ENCODE measurements at regions not wholly inside any gene's neighbourhood (a gene's known extent, or its start where the extent isn't known, plus 50 kb on each side); places are given as distances from the start of the nearest gene placed in this dataset.
"Not testable (repeated sequence)": the region's sequence is repeated elsewhere in the genome, so short reads cannot be mapped to it uniquely, and the experiment has no call there.

- Mint-ChIP-seq H3K4me1 (ENCODE audit: low read depth) (no peaks in the 10 kb centered on the region), H3K4me3 (no peak overlapping the region), H3K9me3 (ENCODE audit: low read depth) (peaks cover 6% of the 10 kb centered on the region), H3K27me3 (no peaks in the 10 kb centered on the region), H3K27ac (no peak overlapping the region), H3K36me3 (no peaks in the 10 kb centered on the region)
Measured at GRCh38 chr5:168135897-168136296, 155.5 kb upstream of the WWC1 start.

DNA sequence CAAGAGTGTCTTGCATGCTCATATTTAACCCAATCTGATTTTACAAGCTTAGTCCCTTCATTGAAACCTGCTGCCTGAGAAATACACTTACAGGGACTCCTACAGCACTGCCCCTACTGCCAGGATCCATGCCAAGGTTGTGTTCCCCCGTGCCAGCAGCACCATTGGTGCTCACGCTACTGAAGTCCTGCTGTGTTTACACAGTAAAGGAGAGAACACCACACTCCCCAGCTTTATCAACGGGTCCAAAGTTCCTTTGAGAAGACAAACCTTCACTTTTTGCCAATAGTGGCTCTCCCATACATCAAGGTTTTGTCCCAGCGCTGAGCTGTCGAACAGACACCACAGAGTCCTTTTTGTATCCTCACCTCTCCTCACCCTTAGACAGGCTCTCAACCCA is 155.1 kb upstream of the WWC1 start:
- no peak overlapping the region for H3K27ac Mint-ChIP-seq
- H3K36me3 Mint-ChIP-seq: no peaks in the 10 kb centered on the region
- no peaks in the 10 kb centered on the region for H3K27me3 Mint-ChIP-seq
- no peak overlapping the region for H3K4me3 Mint-ChIP-seq
- no peaks in the 10 kb centered on the region for H3K4me1 Mint-ChIP-seq (ENCODE audit: low read depth)
- H3K9me3 Mint-ChIP-seq (ENCODE audit: low read depth): peaks cover 6% of the 10 kb centered on the region

DNA sequence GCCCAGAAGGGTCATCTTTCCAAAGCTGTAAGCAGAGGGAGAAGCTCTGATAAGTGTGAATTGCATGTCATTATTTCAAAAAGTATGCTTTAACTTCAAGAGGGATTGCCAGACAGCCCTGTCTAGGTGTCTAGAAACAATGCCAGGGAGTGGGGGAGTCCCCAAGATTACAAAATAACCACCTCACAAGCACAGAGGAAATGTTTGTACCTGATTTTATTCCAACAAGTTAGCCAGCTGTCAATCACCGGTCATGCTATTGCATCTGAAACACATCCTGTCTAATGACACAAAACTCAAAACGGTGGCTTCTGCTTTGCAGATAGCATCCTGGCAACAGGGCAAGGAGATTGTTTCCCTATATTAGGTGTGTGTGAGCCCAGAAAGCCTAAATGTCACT is 154.2 kb upstream of the WWC1 start:
- Mint-ChIP-seq H3K9me3 (ENCODE audit: low read depth) (peaks cover 6% of the 10 kb centered on the region), H3K4me1 (ENCODE audit: low read depth) (no peaks in the 10 kb centered on the region), H3K27ac (no peak overlapping the region)

DNA sequence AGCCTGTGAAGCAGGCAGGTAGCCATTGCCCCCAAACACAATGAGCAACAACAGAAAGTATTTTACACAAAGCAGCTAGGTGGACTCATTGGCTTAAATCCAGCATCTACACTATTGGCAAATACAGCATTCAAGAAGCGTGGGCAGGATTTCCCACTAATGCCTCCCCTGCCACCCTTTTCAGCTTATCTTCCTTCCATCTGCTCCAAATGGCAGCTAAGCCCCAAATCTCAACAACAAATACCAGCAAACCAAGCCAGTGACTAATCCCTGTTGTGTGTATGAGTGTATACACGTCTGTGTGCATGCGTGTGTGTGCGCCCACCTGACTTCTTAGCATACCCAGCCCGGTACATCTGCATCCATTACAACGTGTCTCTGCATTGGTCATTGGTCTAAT is 151.2 kb upstream of the WWC1 start:
- Mint-ChIP-seq H3K9me3 (ENCODE audit: low read depth) (no peaks in the 10 kb centered on the region), H3K4me3 (no peak overlapping the region), H3K36me3 (no peaks in the 10 kb centered on the region), H3K27ac (no peak overlapping the region), H3K27me3 (no peaks in the 10 kb centered on the region), H3K4me1 (ENCODE audit: low read depth) (no peaks in the 10 kb centered on the region)

More for the DNA sequence above, 154.2 kb upstream of the WWC1 start:
- no peaks in the 10 kb centered on the region for H3K27me3 Mint-ChIP-seq
- H3K4me3 Mint-ChIP-seq: no peak overlapping the region
- H3K36me3 Mint-ChIP-seq: no peaks in the 10 kb centered on the region

DNA sequence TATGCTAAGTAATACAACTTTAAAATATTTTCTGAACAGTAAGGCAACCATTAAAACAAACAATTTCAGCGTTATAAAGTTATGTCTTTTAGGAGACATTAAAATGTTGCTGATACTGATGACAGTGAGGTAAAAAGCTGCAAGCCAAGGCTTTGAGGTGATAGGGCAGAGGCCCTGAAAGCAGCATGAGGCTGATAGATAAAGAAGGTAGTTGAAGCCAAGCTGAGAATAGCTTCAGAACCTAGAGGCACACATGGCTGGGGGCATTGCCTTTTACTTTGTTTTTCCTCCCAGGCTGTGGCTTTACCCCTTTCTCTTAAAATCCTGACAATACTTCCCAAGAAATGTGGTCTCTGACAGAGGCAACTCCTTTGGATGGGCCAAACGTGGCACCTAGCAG is 149.0 kb upstream of the WWC1 start:
- Mint-ChIP-seq H3K27me3 (no peaks in the 10 kb centered on the region), H3K36me3 (no peaks in the 10 kb centered on the region), H3K4me1 (ENCODE audit: low read depth) (no peaks in the 10 kb centered on the region), H3K27ac (no peak overlapping the region), H3K4me3 (no peak overlapping the region), H3K9me3 (ENCODE audit: low read depth) (no peaks in the 10 kb centered on the region)

- H3K9me3 Mint-ChIP-seq (ENCODE audit: low read depth); H3K4me3 Mint-ChIP-seq; H3K4me1 Mint-ChIP-seq (ENCODE audit: low read depth); H3K27me3 Mint-ChIP-seq; H3K36me3 Mint-ChIP-seq; H3K27ac Mint-ChIP-seq: not testable (repeated sequence)
Measured at GRCh38 chr5:168143521-168143920, 147.9 kb upstream of the WWC1 start.

DNA sequence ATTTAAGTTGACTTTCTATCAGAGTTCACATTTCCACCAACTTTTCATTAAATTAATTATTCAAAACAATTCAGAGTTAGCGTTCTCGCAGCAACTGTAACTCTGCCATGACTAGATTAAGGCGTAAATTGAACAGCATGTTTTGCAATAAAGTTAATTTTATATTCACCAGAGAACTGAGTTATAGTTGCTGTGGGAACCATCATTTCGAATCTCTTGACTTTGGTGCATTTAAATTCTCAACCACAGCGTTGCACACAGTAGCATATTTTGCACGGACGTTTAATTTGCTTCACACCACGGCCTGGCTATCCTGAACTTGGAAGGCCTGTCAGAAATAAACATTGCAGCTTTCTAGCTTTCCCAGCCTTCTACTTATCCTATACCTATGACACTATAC is 144.3 kb upstream of the WWC1 start:
- H3K4me1 Mint-ChIP-seq (ENCODE audit: low read depth): no peaks in the 10 kb centered on the region
- H3K27me3 Mint-ChIP-seq: peaks cover 5% of the 10 kb centered on the region
- H3K27ac Mint-ChIP-seq: no peak overlapping the region
- H3K36me3 Mint-ChIP-seq: no peaks in the 10 kb centered on the region
- no peak overlapping the region for H3K4me3 Mint-ChIP-seq
- no peaks in the 10 kb centered on the region for H3K9me3 Mint-ChIP-seq (ENCODE audit: low read depth)

DNA sequence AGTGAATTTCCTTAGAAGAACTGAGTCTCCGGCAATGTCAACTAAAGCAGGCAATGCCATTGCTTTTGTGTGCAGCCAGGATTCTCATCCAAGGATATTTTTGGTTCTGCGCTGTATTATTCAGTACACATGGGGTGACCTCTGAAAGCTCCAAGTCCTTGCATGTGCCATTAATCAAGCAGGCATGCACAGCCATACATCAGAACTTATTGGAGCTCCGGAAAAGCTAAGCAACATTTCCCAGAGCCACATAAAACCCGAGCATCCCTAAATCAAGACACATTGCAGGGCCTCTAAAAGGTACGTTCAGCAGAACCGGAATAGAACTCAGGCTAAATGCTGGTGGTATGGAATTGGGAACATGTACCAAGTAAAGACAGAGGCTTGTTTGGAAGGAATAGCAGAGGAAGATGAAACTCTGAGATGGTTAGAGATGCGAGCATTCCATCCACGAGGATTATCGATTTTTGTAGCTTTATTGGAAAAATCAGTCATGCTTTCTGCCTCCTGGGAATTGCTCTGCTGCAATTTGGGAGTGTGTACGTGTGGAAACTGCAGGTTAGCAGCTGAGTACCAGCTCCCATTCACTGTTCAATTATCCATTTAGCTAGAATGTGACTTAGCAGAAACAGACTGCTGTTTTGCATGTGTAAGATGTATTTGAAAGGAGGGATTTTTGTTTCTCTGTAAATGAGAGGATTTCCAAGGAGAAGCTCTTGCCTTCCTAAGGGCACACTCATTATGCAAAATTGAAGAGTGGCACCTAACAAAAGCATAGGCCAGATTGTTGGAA is 143.7 kb upstream of the WWC1 start:
- Mint-ChIP-seq H3K27me3 (peaks cover 5% of the 10 kb centered on the region), H3K4me3 (no peak overlapping the region), H3K4me1 (ENCODE audit: low read depth) (no peaks in the 10 kb centered on the region), H3K36me3 (no peaks in the 10 kb centered on the region), H3K27ac (no peak overlapping the region), H3K9me3 (ENCODE audit: low read depth) (no peaks in the 10 kb centered on the region)

GRCh38 chr5:168151041-168151440 is 140.4 kb upstream of the WWC1 start:
- no peaks in the 10 kb centered on the region for H3K9me3 Mint-ChIP-seq (ENCODE audit: low read depth)
- no peaks in the 10 kb centered on the region for H3K36me3 Mint-ChIP-seq
- peaks cover 11% of the 10 kb centered on the region for H3K27me3 Mint-ChIP-seq
- H3K4me1 Mint-ChIP-seq (ENCODE audit: low read depth): no peaks in the 10 kb centered on the region
- H3K27ac Mint-ChIP-seq: no peak overlapping the region
- no peak overlapping the region for H3K4me3 Mint-ChIP-seq

DNA sequence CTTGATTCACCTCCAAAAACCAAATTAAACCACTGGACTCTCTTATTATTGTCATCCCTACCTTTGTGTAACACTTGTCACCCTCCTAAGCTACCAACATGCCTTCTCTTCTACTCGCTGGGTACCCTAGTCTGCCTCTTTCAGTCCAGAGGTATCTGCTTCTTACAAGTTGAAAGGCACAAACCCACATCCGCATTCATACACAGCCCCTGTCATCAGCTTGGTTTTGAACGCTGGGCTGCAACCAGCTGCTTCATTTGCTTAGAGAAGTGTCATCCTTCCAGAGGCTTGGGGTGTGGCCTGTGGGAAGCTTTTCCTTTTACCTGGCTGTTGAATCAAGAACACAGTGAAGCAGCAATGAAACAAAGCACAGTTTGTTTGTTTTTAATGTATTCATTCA is 138.8 kb upstream of the WWC1 start:
- H3K9me3 Mint-ChIP-seq (ENCODE audit: low read depth): no peaks in the 10 kb centered on the region

GRCh38 chr5:168153263-168153875 is 138.1 kb upstream of the WWC1 start:
- H3K27ac Mint-ChIP-seq: no peak overlapping the region
- no peak overlapping the region for H3K4me3 Mint-ChIP-seq
- no peaks in the 10 kb centered on the region for H3K36me3 Mint-ChIP-seq
- H3K9me3 Mint-ChIP-seq (ENCODE audit: low read depth): no peaks in the 10 kb centered on the region
- H3K4me1 Mint-ChIP-seq (ENCODE audit: low read depth): no peaks in the 10 kb centered on the region
- H3K27me3 Mint-ChIP-seq: peaks cover 17% of the 10 kb centered on the region

More for the DNA sequence above, 138.8 kb upstream of the WWC1 start:
- no peak overlapping the region for H3K27ac Mint-ChIP-seq
- H3K4me1 Mint-ChIP-seq (ENCODE audit: low read depth): no peaks in the 10 kb centered on the region
- H3K4me3 Mint-ChIP-seq: no peak overlapping the region
- no peaks in the 10 kb centered on the region for H3K36me3 Mint-ChIP-seq
- peaks cover 17% of the 10 kb centered on the region for H3K27me3 Mint-ChIP-seq

DNA sequence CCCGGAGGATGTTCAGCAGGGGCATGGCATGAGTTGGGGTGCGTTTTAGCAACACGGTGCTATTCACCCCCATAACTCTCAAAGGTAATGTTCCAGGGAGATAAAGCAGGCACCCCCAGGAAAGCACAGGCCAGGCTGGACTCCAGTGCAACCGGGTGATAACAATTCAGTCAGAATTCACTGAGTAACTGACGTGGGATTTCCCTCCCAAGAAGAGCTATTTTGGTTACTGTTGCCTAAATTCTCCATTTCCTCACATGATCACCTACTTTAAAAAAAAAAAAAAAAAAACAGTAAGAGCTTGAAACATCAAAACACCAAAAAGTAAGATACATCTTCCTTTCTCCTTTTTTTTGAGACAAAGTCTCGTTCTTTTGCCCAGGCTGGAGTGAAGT is 137.6 kb upstream of the WWC1 start:
- no peak overlapping the region for H3K4me3 Mint-ChIP-seq
- peaks cover 17% of the 10 kb centered on the region for H3K27me3 Mint-ChIP-seq
- no peaks in the 10 kb centered on the region for H3K36me3 Mint-ChIP-seq
- H3K9me3 Mint-ChIP-seq (ENCODE audit: low read depth): no peaks in the 10 kb centered on the region
- H3K27ac Mint-ChIP-seq: no peak overlapping the region
- H3K4me1 Mint-ChIP-seq (ENCODE audit: low read depth): no peaks in the 10 kb centered on the region

DNA sequence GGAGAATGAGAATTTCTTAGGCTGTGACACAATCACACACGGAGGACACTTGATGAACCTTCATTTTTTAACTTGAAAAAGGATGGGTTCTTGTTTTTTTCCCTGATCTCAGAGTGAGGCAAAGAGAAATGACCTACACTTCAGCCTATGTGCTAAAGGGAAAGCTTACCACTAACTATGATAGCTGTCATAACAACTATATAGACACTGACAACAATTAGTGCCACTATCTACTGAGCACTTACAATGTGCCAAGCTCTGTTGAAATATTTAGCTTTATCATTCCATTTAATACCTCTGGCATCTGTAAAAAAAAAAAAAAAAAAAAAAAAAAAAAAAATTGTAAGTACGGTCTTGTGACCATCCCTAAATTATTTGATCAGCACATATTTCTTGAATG is 135.9 kb upstream of the WWC1 start:
- Mint-ChIP-seq H3K27ac (no peak overlapping the region), H3K9me3 (ENCODE audit: low read depth) (no peaks in the 10 kb centered on the region), H3K36me3 (no peaks in the 10 kb centered on the region), H3K4me1 (ENCODE audit: low read depth) (no peaks in the 10 kb centered on the region), H3K4me3 (no peak overlapping the region), H3K27me3 (peaks cover 17% of the 10 kb centered on the region)

DNA sequence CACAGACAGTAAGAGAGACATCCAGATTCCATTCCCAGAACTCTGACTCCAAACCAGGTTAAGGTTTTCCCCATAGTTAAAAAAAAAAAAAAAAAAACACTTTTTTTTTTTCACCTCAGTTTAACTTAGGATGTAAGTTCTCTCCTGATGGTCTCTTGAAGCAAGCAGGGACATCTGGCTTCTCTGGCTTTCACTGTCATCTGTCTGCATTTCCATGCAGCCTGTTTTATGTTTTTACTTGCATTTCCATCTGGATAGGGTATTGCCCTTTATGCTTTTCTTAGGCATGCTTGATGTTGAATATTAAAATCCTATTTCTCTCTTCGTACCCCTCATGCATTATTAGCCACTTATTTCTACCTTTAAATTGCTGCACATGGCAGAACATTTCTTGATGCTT is 135.3 kb upstream of the WWC1 start:
- Mint-ChIP-seq H3K4me3 (no peak overlapping the region), H3K4me1 (ENCODE audit: low read depth) (no peaks in the 10 kb centered on the region), H3K36me3 (no peaks in the 10 kb centered on the region), H3K27ac (no peak overlapping the region), H3K9me3 (ENCODE audit: low read depth) (no peaks in the 10 kb centered on the region), H3K27me3 (peaks cover 14% of the 10 kb centered on the region)

- H3K27me3 Mint-ChIP-seq: peaks cover 12% of the 10 kb centered on the region
- no peak overlapping the region for H3K27ac Mint-ChIP-seq
- no peaks in the 10 kb centered on the region for H3K36me3 Mint-ChIP-seq
- no peaks in the 10 kb centered on the region for H3K9me3 Mint-ChIP-seq (ENCODE audit: low read depth)
- H3K4me3 Mint-ChIP-seq: no peak overlapping the region
- no peaks in the 10 kb centered on the region for H3K4me1 Mint-ChIP-seq (ENCODE audit: low read depth)
Measured at GRCh38 chr5:168157141-168157540, 134.3 kb upstream of the WWC1 start.

DNA sequence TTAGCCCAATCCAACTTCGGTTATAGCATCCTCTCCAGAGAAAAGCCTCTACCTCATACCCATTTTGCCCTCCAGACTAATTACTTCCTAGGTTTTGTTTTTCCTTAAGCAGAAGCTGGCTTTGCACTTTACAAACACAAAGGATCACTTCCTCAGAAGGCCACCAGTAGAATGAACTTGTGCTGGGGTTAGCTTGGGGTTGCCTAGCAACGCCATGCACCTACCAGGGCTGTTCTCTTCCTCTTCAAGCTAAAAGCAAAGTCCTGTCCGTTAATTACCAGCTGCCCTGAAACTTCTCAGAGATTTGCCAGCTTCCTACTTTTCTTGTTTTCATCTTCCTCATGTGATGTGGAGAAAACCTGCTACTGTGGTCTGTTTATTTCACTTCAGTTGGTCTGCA is 132.0 kb upstream of the WWC1 start:
- Mint-ChIP-seq H3K27me3 (peaks cover 9% of the 10 kb centered on the region), H3K36me3 (no peaks in the 10 kb centered on the region), H3K27ac (no peak overlapping the region), H3K4me3 (no peak overlapping the region), H3K4me1 (ENCODE audit: low read depth) (no peaks in the 10 kb centered on the region), H3K9me3 (ENCODE audit: low read depth) (no peaks in the 10 kb centered on the region)
